Smooth muscle cell (in vitro differentiated cells): ENCODE measurements at regions not wholly inside any gene's neighbourhood (a gene's known extent, or its start where the extent isn't known, plus 50 kb on each side); places are given as distances from the start of the nearest gene placed in this dataset.

Source experiments
- DNase-seq: peaks from one replicate; lab custom pipeline; 2025; ENCODE audit not compliant: unreplicated experiment; lab: John Stamatoyannopoulos, UW
- H2AFZ ChIP-seq: fragments of 200-600 bp; sonication (generic); 2 replicates; pipeline ENCODE4 v1.6.0; 2016; ENCODE audit warnings: antibody characterized with exemption, low read depth, mild to moderate bottlenecking
- H3F3A ChIP-seq: fragments of 200-600 bp; sonication (generic); 2 replicates; pipeline ENCODE4 v1.6.0; 2017; ENCODE audit warnings: antibody characterized with exemption, low read depth
- H3K27ac ChIP-seq: fragments of 200-600 bp; sonication (generic); 2 replicates; pipeline ENCODE4 v1.5.1; 2016; ENCODE audit warnings: low read depth, mild to moderate bottlenecking
- H3K27me3 ChIP-seq: fragments of 200-600 bp; sonication (generic); 2 replicates; pipeline ENCODE4 v1.6.1; 2016; ENCODE audit warnings: low read depth, mild to moderate bottlenecking
- H3K36me3 ChIP-seq: fragments of 200-600 bp; sonication (generic); 2 replicates; pipeline ENCODE4 v1.5.1; 2016; ENCODE audit warnings: low read depth
- H3K4me1 ChIP-seq: fragments of 200-600 bp; sonication (generic); 2 replicates; pipeline ENCODE4 v1.5.1; 2016; ENCODE audit warnings: low read depth
- H3K4me2 ChIP-seq: fragments of 200-600 bp; sonication (generic); 2 replicates; pipeline ENCODE4 v1.6.0; 2016; ENCODE audit warnings: mild to moderate bottlenecking
- H3K4me3 ChIP-seq: fragments of 200-600 bp; sonication (generic); 2 replicates; pipeline ENCODE4 v1.5.1; 2016; ENCODE audit warnings: mild to moderate bottlenecking
- H3K79me2 ChIP-seq: fragments of 200-600 bp; sonication (generic); 2 replicates; pipeline ENCODE4 v1.6.0; 2016; ENCODE audit warnings: low read depth, mild to moderate bottlenecking
- H3K9ac ChIP-seq: fragments of 200-600 bp; sonication (generic); 2 replicates; pipeline ENCODE4 v1.6.0; 2016; ENCODE audit warnings: low read depth
- H3K9me3 ChIP-seq: fragments of 200-600 bp; sonication (generic); replicated peaks from 2 replicates; pipeline ENCODE4 v1.5.1; 2016; ENCODE audit warnings: low read depth
- H4K20me1 ChIP-seq: fragments of 200-600 bp; sonication (generic); 2 replicates; pipeline ENCODE4 v1.6.0; 2016; ENCODE audit warnings: low read depth
- CTCF ChIP-seq: fragments of 200-600 bp; sonication (generic); IDR thresholded peaks from 2 replicates; pipeline ENCODE4 v1.5.1; 2017; ENCODE audit warnings: borderline replicate concordance, mild to moderate bottlenecking, antibody characterized with exemption; ENCODE audit not compliant: insufficient read depth, poor library complexity, severe bottlenecking

GRCh38 chr2:2389215-2389614, 58.1 kb upstream of the MYT1L start:
- Histone ChIP-seq H3F3A (no peaks in the 10 kb centered on the region), H3K4me2 (no peak overlapping the region), H3K9me3 (no peaks in the 10 kb centered on the region), H3K9ac (no peak overlapping the region), H2AFZ (no peak overlapping the region), H3K27me3 (no peaks in the 10 kb centered on the region), H3K4me3 (no peak overlapping the region), H3K79me2 (no peaks in the 10 kb centered on the region), H3K27ac (no peak overlapping the region), H3K4me1 (no peaks in the 10 kb centered on the region), H3K36me3 (no peaks in the 10 kb centered on the region), H4K20me1 (no peaks in the 10 kb centered on the region)
- TF ChIP-seq CTCF, result no peak
- DNase-seq, result no peak
